ENCODE measurements at regions not wholly inside any gene's neighbourhood (a gene's known extent, or its start where the extent isn't known, plus 50 kb on each side); places are given as distances from the start of the nearest gene placed in this dataset.

DNA sequence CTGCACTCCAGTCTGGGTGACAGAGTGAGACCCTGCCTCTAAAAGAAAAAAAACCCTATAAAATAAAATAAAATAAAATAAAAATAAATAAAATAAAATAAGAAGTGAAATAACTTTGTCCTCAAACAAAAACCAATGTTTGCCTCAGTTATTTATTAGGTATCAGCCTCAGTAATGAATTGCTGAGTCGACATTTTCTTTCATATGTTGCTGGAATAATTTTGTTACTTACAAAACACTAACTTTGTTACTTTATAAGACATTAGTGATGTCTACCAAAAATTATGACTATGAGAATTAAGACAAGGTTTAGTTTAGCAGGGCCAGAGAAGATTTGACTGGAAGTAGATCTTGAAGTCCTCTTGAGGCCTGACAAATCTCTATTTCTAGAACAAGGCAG, 2074.5 kb upstream of the PCDH20 start:
- no peak for DNase-seq (ENCODE audit: low spot score)
- TF ChIP-seq CTCF (IDR thresholded peaks at IDR 0.05; ENCODE audit: extremely low read depth, missing control alignments): no peak

GRCh38 chr13:63481334-63481733, 2065.7 kb upstream of the PCDH20 start:
- no peak for DNase-seq (ENCODE audit: low spot score)
- TF ChIP-seq CTCF (IDR thresholded peaks at IDR 0.05; ENCODE audit: extremely low read depth, missing control alignments): no peak

DNA sequence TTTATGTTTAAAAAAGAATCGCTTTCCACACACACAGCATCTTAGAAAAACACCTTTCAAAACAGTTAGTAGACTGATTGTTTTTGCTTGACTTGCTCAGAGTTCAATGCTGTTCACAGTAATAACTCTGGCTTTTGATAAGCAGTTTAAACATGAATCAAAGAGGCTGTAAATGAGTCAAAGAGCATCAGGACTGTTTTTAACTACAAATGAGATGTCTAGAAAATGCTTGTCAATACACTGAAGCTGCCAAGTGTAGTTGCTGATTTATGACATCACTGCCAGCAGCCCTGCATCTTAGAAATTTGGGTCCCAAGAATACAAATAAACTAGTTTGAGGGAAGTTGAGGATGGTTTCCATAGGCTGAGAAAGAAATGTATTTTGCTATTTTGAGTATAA, 2057.1 kb upstream of the PCDH20 start:
- DNase-seq (ENCODE audit: low spot score): no peak
- TF ChIP-seq CTCF (IDR thresholded peaks at IDR 0.05; ENCODE audit: extremely low read depth, missing control alignments): no peak

DNA sequence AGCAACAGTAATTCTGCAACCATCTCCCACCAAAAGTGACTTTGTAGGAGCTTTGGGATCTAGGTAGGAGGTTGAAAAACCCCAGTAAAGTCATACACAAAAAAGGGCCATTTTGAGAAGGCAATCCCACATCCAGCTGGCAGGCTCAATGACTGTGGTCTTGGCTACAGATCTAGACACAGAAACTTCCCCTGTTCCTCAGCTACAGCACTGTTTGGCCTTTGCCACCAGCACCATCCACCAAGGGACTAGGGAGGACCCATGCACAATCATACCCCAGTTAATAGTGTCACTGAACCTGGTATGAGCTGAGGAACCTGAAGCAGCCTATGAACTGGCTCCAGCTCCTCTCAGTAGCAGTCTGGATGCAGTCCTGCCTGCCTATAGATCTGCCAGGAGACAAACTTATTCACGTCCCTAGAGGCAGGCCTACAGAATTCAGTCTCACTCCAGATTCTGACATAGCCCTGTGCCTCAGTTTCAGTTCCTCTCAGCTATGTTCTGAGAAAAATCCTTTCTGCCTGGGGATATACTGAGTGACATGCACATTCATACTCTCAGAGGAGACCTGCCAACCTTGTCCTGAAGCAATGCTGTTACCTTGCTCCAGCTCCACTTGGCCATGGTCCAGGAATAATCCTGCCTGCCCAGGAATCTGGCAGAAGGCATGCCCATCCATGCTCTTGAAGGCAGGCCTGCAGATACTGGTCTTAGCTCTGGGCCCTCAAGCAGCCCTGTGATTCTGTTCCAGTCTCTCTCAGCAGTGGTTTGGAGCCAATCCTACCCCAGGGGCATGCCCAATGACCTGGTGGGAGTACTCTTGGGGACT, 2048.3 kb upstream of the PCDH20 start:
- no peak for TF ChIP-seq CTCF (IDR thresholded peaks at IDR 0.05; ENCODE audit: extremely low read depth, missing control alignments)
- peak; percentile 42 for DNase-seq (ENCODE audit: low spot score)

- no peak for TF ChIP-seq CTCF (IDR thresholded peaks at IDR 0.05; ENCODE audit: extremely low read depth, missing control alignments)
- DNase-seq (ENCODE audit: low spot score): no peak
These were observed 2044.9 kb upstream of the PCDH20 start for GRCh38 chr13:63460462-63461090.

DNA sequence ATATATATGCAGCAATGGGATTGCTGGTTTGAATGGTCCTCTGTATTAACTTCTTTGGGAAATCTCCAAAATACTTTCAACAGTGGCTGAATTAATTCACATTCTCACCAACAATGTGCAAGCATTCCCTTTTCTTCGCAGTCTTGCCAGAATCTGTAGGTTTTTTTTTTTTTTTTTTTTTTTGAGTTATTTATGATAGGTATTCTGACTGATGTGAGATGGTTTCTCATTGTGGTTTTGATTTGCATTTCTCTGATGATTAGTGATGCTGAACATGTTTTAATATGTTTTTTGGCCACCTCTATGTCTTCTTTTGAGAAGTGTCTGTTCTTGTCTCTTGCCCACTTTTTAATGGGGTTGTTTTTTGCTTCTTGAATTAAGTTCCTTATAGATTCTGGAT, 2041.5 kb upstream of the PCDH20 start:
- no peak for DNase-seq (ENCODE audit: low spot score)
- no peak for TF ChIP-seq CTCF (IDR thresholded peaks at IDR 0.05; ENCODE audit: extremely low read depth, missing control alignments)

- no peak for TF ChIP-seq CTCF (IDR thresholded peaks at IDR 0.05; ENCODE audit: extremely low read depth, missing control alignments)
- DNase-seq (ENCODE audit: low spot score): no peak
These were observed 2040.3 kb upstream of the PCDH20 start for GRCh38 chr13:63455938-63456337.
